A549 (cell line): ENCODE measurements at regions not wholly inside any gene's neighbourhood (a gene's known extent, or its start where the extent isn't known, plus 50 kb on each side); places are given as distances from the start of the nearest gene placed in this dataset.

Source experiments
- ATAC-seq, 2 experiments: fragments of 200-7000 bp in 1 of 2; fragments of >200 bp in 1 of 2; cut with Nextera tagmentation in 1 of 2; cut with Tn5 transposase in 1 of 2; 3 replicates each; pipeline versions ENCODE4 v1.8.0 to v1.9.1; 2018 to 2020; ENCODE audit warnings: mild to moderate bottlenecking in 1 of 2, moderate library complexity in 1 of 2
- CTCF ChIA-PET: fragments of 300-600 bp; sonication (Branson Sonifier 250); formaldehyde crosslinking; extraction: SDS; loops from one replicate; lab custom pipeline; 2021; ENCODE audit warnings: antibody characterized with exemption, inconsistent platforms; lab: Yijun Ruan, JAX
- POLR2A ChIA-PET: fragments of 350-600 bp; formaldehyde crosslinking; extraction: SDS; loops from one replicate; lab custom pipeline; 2021; ENCODE audit warnings: antibody characterized with exemption, inconsistent platforms; lab: Yijun Ruan, JAX
- DNase-seq, 2 experiments: peaks; one replicate each; pipeline versions ENCODE4 v3.0.0 to v3.0.0-alpha.2; 2011 to 2016; ENCODE audit warnings: low read depth in 1 of 2, low spot score in 1 of 2
- FAIRE-seq: peaks from 2 replicates; lab custom pipeline; 2011; peaks lifted over from hg19 to GRCh38; lab: Jason Lieb, UNC
- H3K27ac ChIP-seq, 2 experiments: fragments of >200 bp; sonication (Bioruptor Twin); formaldehyde crosslinking; 3 replicates each; pipeline ENCODE4 v1.5.1; 2016 to 2017
- H3K4me1 ChIP-seq: fragments of >200 bp; sonication (Bioruptor Twin); formaldehyde crosslinking; 3 replicates; pipeline ENCODE4 v1.6.1; 2016
- H3K4me2 ChIP-seq: fragments of >200 bp; sonication (Bioruptor Twin); formaldehyde crosslinking; 3 replicates; pipeline ENCODE4 v1.6.1; 2016
- H3K4me3 ChIP-seq: fragments of >200 bp; sonication (Bioruptor Twin); formaldehyde crosslinking; 3 replicates; pipeline ENCODE4 v1.5.1; 2016
- H3K9me3 ChIP-seq: fragments of >200 bp; sonication (Bioruptor Twin); formaldehyde crosslinking; 3 replicates; pipeline ENCODE4 v1.6.1; 2016
- ATOH8 ChIP-seq: fragments of 250-450 bp; sonication (Bioruptor Pico); IDR thresholded peaks from 2 replicates; pipeline ENCODE4 v1.5.0; 2020; ENCODE audit warnings: low read depth, mild to moderate bottlenecking, moderate library complexity
- BHLHE40 ChIP-seq: IDR thresholded peaks from 2 replicates; pipeline ENCODE4 v1.6.1; 2012; ENCODE audit warnings: low read depth, low read length, inconsistent platforms
- CTCF ChIP-seq: fragments of >200 bp; sonication (Bioruptor Twin); formaldehyde crosslinking; IDR thresholded peaks from 3 replicates; pipeline ENCODE4 v1.5.1; 2016
- EHMT2 ChIP-seq: fragments of 200-600 bp; sonication (generic); IDR thresholded peaks from 2 replicates; pipeline ENCODE4 v1.6.1; 2016; ENCODE audit warnings: antibody characterized with exemption, low read depth, mild to moderate bottlenecking, moderate library complexity
- EP300 ChIP-seq, 2 experiments: fragments of >200 bp; sonication (Bioruptor Twin); formaldehyde crosslinking; IDR thresholded peaks; 2 replicates in 1 of 2; 3 replicates in 1 of 2; pipeline ENCODE4 v1.6.1; 2016 to 2017
- ESRRA ChIP-seq: fragments of 150-350 bp; IDR thresholded peaks from 2 replicates; pipeline ENCODE4 v1.6.1; 2014; ENCODE audit warnings: mild to moderate bottlenecking, low read length, borderline replicate concordance
- FOSL2 ChIP-seq, 2 experiments: fragments of 450-650 bp in 1 of 2; fragments of >200 bp in 1 of 2; sonication (Bioruptor Twin) in 1 of 2; formaldehyde crosslinking; IDR thresholded peaks; 2 replicates each; pipeline versions ENCODE4 v1.5.0 to v1.6.1; 2016 to 2020; ENCODE audit warnings: mild to moderate bottlenecking in 1 of 2, moderate library complexity in 1 of 2
- HDAC2 ChIP-seq: fragments of 200-600 bp; sonication (generic); IDR thresholded peaks from 2 replicates; pipeline ENCODE4 v1.6.1; 2016
- HOXA7 ChIP-seq: fragments of 250-450 bp; sonication (Bioruptor Pico); IDR thresholded peaks from 2 replicates; pipeline ENCODE4 v1.5.0; 2020; ENCODE audit warnings: mild to moderate bottlenecking, moderate library complexity
- MAZ ChIP-seq: fragments of 150-350 bp; IDR thresholded peaks from 2 replicates; pipeline ENCODE4 v1.6.1; 2014; ENCODE audit warnings: antibody characterized with exemption, low read depth, low read length, borderline replicate concordance
- PBX3 ChIP-seq: IDR thresholded peaks from 2 replicates; pipeline ENCODE4 v1.6.1; 2012
- PHF8 ChIP-seq: fragments of 200-600 bp; sonication (generic); IDR thresholded peaks from 2 replicates; pipeline ENCODE4 v1.6.1; 2016; ENCODE audit warnings: low read depth, mild to moderate bottlenecking, antibody characterized with exemption, moderate library complexity, borderline replicate concordance
- RAD21 ChIP-seq, 2 experiments: fragments of >200 bp in 1 of 2; sonication (Bioruptor Twin) in 1 of 2; formaldehyde crosslinking in 1 of 2; IDR thresholded peaks in 1 of 2; conservative IDR thresholded peaks in 1 of 2; 2 replicates in 1 of 2; 3 replicates in 1 of 2; pipeline ENCODE4 v1.6.1; 2012 to 2018; ENCODE audit warnings: inconsistent platforms in 1 of 2
- RFX5 ChIP-seq: fragments of 450-650 bp; IDR thresholded peaks from 2 replicates; pipeline ENCODE4 v1.7.1; 2014; ENCODE audit warnings: antibody characterized with exemption, mild to moderate bottlenecking, moderate library complexity
- RNF2 ChIP-seq: fragments of 200-600 bp; sonication (generic); IDR thresholded peaks from 2 replicates; pipeline ENCODE4 v1.6.1; 2016; ENCODE audit warnings: low read depth, mild to moderate bottlenecking, antibody characterized with exemption, moderate library complexity, borderline replicate concordance
- SMC3 ChIP-seq: fragments of >200 bp; sonication (Bioruptor Twin); formaldehyde crosslinking; IDR thresholded peaks from 3 replicates; pipeline ENCODE4 v1.6.1; 2018; ENCODE audit warnings: inconsistent platforms
- SREBF2 ChIP-seq: fragments of 450-650 bp; IDR thresholded peaks from 2 replicates; pipeline ENCODE4 v1.6.1; 2014; ENCODE audit warnings: mild to moderate bottlenecking, moderate library complexity
- TFCP2L1 ChIP-seq: fragments of 250-450 bp; sonication (Bioruptor Pico); IDR thresholded peaks from 2 replicates; pipeline ENCODE4 v1.5.0; 2021; ENCODE audit warnings: mild to moderate bottlenecking
- USF2 ChIP-seq: fragments of 450-650 bp; IDR thresholded peaks from 2 replicates; pipeline ENCODE4 v1.6.1; 2014; ENCODE audit warnings: antibody characterized with exemption
- ZNF302 ChIP-seq: fragments of 250-450 bp; sonication (Bioruptor Pico); IDR thresholded peaks from 2 replicates; pipeline ENCODE4 v1.9.0; 2021; ENCODE audit warnings: inconsistent platforms, mild to moderate bottlenecking, moderate library complexity
- WGBS: methylation state at CpG from one replicate; pipeline ENCODE4 v1.1.6; 2017; ENCODE audit errors: missing lambda C conversion rate; 5-methylcytosine and 5-hydroxymethylcytosine counted together
- TF ChIP-seq, protein P1 (sequence below): fragments of 250-450 bp; sonication (Bioruptor Pico); IDR thresholded peaks from 2 replicates; pipeline ENCODE4 v1.5.0; 2021; ENCODE audit warnings: mild to moderate bottlenecking, moderate library complexity, borderline replicate concordance

GRCh38 chr11:10623797-10624761 lies 55.6 kb upstream of the LYVE1 start:
- peak; percentile 48 to 84; a peak in 3 of 6 replicates for ATAC-seq
- Histone ChIP-seq H3K27ac (peak overlapping the region in 1 of 2 experiments; percentile 52; a peak in 2 of 6 replicates), H3K4me1 (no peaks in the 10 kb centered on the region), H3K4me3 (no peak overlapping the region), H3K9me3 (no peaks in the 10 kb centered on the region), H3K4me2 (no peak overlapping the region)
- 73% methylated on average over 7 of the region's 11 CpGs for WGBS
- TF ChIP-seq HDAC2 (no peak), SMC3 (peak; percentile 87), PBX3 (no peak), CTCF (peak; percentile 56), EP300 (IDR thresholded peaks at IDR 0.05) (no peak), USF2 (no peak), RAD21 (conservative IDR thresholded peaks at IDR 0.05 in 1 of 2, IDR thresholded peaks at IDR 0.05 in 1 of 2) (peak; percentile 79 to 82)
- POLR2A ChIA-PET, result no interaction called here
- CTCF ChIA-PET, result interaction anchor here (0.6 to 5.7 kb wide), 33 partner anchors 10 to 218 kb away, joined by 3 to 48 read pairs (median 4); partner anchors contain the start of genes CTR9, IRAG1 and RNF141
- no peak for FAIRE-seq
- DNase-seq, result peak; percentile 46 to 57

DNA sequence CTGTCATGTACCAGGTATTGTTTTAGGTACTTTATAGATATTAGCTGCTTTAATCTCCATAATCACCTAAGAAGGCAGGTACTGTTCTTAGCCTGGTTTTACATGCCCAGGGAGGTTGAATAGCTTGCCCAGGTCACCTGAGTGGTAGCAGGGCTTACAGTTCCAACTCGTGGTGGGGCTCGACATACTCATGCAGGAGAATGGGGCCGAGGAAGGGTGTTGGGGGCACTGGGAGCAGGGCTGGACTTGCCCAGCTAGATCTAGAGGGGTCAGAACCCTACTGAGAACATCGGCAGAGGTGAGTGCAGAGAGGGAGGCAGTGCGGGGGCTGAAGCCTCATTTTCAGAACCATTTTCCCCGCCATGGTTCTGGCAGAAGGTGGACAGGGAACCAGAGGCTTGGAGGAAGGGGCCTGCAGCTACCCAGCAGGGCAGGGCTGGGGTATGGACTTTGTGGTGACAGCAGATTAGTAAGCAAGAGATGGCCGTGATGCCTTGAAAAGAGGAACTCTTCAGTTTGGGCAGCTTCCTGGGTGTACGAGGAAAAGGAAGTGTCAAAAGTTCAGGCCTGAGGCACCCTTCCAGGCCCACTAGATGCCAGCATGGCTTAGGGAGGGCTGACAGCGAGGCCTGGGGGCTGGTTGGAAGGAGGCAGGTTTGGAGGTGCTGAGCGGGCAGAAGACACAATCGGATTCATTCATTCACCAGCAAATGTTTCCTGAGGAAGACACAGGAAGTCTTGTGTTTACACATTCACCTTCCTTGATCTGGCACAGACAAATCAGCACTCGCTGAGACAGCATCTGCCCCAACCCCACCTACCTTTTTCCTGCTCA lies 54.7 kb upstream of the LYVE1 start:
- Histone ChIP-seq H3K4me2 (no peak overlapping the region), H3K9me3 (no peaks in the 10 kb centered on the region), H3K4me1 (no peaks in the 10 kb centered on the region), H3K27ac (no peak overlapping the region), H3K4me3 (no peak overlapping the region)
- TF ChIP-seq RFX5 (no peak), RNF2 (no peak), HOXA7 (CRISPR knock-in tag) (no peak), SREBF2 (no peak), ESRRA (no peak), SMC3 (no peak), MAZ (no peak), BHLHE40 (no peak), EHMT2 (no peak), ATOH8 (no peak), ZNF302 (CRISPR knock-in tag) (no peak), CTCF (no peak), FOSL2 (IDR thresholded peaks at IDR 0.05) (no peak), FOSL2 (CRISPR knock-in tag; IDR thresholded peaks at IDR 0.05) (no peak), HDAC2 (no peak), TFCP2L1 (no peak), PHF8 (no peak)
- TF ChIP-seq, protein P1, sequence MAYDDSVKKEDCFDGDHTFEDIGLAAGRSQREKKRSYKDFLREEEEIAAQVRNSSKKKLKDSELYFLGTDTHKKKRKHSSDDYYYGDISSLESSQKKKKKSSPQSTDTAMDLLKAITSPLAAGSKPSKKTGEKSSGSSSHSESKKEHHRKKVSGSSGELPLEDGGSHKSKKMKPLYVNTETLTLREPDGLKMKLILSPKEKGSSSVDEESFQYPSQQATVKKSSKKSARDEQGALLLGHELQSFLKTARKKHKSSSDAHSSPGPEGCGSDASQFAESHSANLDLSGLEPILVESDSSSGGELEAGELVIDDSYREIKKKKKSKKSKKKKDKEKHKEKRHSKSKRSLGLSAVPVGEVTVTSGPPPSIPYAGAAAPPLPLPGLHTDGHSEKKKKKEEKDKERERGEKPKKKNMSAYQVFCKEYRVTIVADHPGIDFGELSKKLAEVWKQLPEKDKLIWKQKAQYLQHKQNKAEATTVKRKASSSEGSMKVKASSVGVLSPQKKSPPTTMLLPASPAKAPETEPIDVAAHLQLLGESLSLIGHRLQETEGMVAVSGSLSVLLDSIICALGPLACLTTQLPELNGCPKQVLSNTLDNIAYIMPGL (CRISPR knock-in tag), result no peak
- CTCF ChIA-PET, result interaction anchor here (0.8 to 5.7 kb wide), 13 partner anchors 14 to 217 kb away, joined by 3 to 48 read pairs (median 4); no protein-coding TSS in a partner anchor
- DNase-seq, result no peak
- POLR2A ChIA-PET, result no interaction called here
- no peak for ATAC-seq
- FAIRE-seq, result no peak
- 83% methylated on average over 11 of the region's 12 CpGs for WGBS
